PC-3 (cell line): ENCODE measurements at regions not wholly inside any gene's neighbourhood (a gene's known extent, or its start where the extent isn't known, plus 50 kb on each side); places are given as distances from the start of the nearest gene placed in this dataset.

Experiments
- ATAC-seq: fragments of 200-7000 bp; cut with Tn5 transposase; 2 replicates; pipeline ENCODE4 v1.9.1; 2020; ENCODE audit warnings: mild to moderate bottlenecking, moderate library complexity
- BruUV-seq: library from RNA; stranded (reverse); fragments of 400-500 nt; replicated peaks from 2 replicates; lab custom pipeline; 2021; lab: Mats Ljungman, UMichigan
- CTCF ChIA-PET: fragments of 300-600 bp; sonication (Branson Sonifier 250); formaldehyde crosslinking; loops from one replicate; lab custom pipeline; 2022; ENCODE audit warnings: antibody characterized with exemption; lab: Charles Lee
- POLR2A ChIA-PET: fragments of 300-600 bp; sonication (Branson Sonifier 250); formaldehyde crosslinking; loops from one replicate; lab custom pipeline; 2022; ENCODE audit warnings: antibody characterized with exemption; ENCODE audit not compliant: unreplicated experiment; lab: Charles Lee
- DNase-seq: peaks from one replicate; pipeline ENCODE4 v3.0.0-alpha.2; 2015
- H2AFZ ChIP-seq: fragments of 300-600 bp; sonication (generic); 2 replicates; pipeline ENCODE4 v1.6.0; 2016; ENCODE audit warnings: antibody characterized with exemption, low read length
- H3F3A ChIP-seq: fragments of 300-600 bp; sonication (generic); one replicate; pipeline ENCODE4 v1.6.0; 2017; ENCODE audit warnings: antibody characterized with exemption, low read length, control low read depth, mild to moderate bottlenecking; ENCODE audit not compliant: unreplicated experiment
- H3K27ac ChIP-seq: fragments of 300-600 bp; sonication (generic); 2 replicates; pipeline ENCODE4 v1.5.1; 2016; ENCODE audit warnings: mild to moderate bottlenecking, low read length
- H3K27me3 ChIP-seq: fragments of 300-600 bp; sonication (generic); 2 replicates; pipeline ENCODE4 v1.6.1; 2016; ENCODE audit warnings: low read length, mixed read lengths
- H3K36me3 ChIP-seq: fragments of 300-600 bp; sonication (generic); 2 replicates; pipeline ENCODE4 v1.6.1; 2016; ENCODE audit warnings: low read depth, mixed run types, low read length, mixed read lengths
- H3K4me1 ChIP-seq: fragments of 300-600 bp; sonication (generic); 2 replicates; pipeline ENCODE4 v1.5.1; 2016; ENCODE audit warnings: low read length; ENCODE audit not compliant: insufficient read depth
- H3K4me2 ChIP-seq: fragments of 300-600 bp; sonication (generic); 2 replicates; pipeline ENCODE4 v1.6.0; 2016; ENCODE audit warnings: low read length
- H3K4me3 ChIP-seq: fragments of 300-600 bp; sonication (generic); 2 replicates; pipeline ENCODE4 v1.5.1; 2016; ENCODE audit warnings: mild to moderate bottlenecking, low read length, mixed read lengths
- H3K79me2 ChIP-seq: fragments of 300-600 bp; sonication (generic); 2 replicates; pipeline ENCODE4 v1.6.1; 2017; ENCODE audit warnings: low read length, mixed read lengths
- H3K9ac ChIP-seq: fragments of 300-600 bp; sonication (generic); 2 replicates; pipeline ENCODE4 v1.6.0; 2016; ENCODE audit warnings: mild to moderate bottlenecking, low read length
- H3K9me2 ChIP-seq: fragments of 300-600 bp; sonication (generic); replicated peaks from 2 replicates; pipeline ENCODE4 v1.6.1; 2016; ENCODE audit warnings: mixed run types, low read length, mixed read lengths
- H3K9me3 ChIP-seq: fragments of 300-600 bp; sonication (generic); 2 replicates; pipeline ENCODE4 v1.6.1; 2016; ENCODE audit warnings: low read length, mixed read lengths
- H4K20me1 ChIP-seq: fragments of 300-600 bp; sonication (generic); 2 replicates; pipeline ENCODE4 v1.6.1; 2016; ENCODE audit warnings: low read length, mixed read lengths
- CTCF ChIP-seq: fragments of 300-600 bp; sonication (generic); conservative IDR thresholded peaks from 2 replicates; pipeline ENCODE4 v1.5.1; 2017; ENCODE audit warnings: antibody characterized with exemption, low read depth, mild to moderate bottlenecking, low read length
- EZH2 ChIP-seq: fragments of 300-600 bp; sonication (generic); IDR thresholded peaks from one replicate; pipeline ENCODE4 v1.6.1; 2017; ENCODE audit warnings: antibody characterized with exemption, mild to moderate bottlenecking, low read length; ENCODE audit not compliant: unreplicated experiment
- EZH2phosphoT487 ChIP-seq: fragments of 300-600 bp; sonication (generic); IDR thresholded peaks from 2 replicates; pipeline ENCODE4 v1.6.1; 2018; ENCODE audit warnings: mild to moderate bottlenecking, antibody characterized with exemption, low read length, borderline replicate concordance
- intact Hi-C: fragments of 100-400 bp; cut with micrococcal nuclease; formaldehyde crosslinking; loops from 2 replicates; pipeline ENCODE4 v1.9.0; 2023

DNA sequence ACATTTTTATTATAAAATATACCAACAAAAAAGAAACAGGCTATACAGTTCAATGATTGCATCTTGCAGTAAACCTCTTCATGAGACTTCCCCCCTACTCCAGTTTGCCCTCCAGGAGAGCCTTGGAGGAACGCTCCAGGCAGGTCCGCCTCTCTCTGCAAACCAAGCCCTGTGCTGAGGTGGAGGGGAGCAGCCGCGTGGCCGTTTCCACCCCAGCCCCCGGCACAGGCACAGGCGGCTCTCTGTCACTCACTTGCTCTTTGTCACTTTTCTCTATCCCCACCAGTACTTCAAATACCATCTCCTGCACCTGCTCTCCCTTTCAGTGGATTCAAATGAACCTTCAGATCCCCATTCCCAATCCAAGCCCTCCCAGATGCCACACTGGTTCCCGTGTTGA is 479.9 kb downstream of the OCA2 start:
- CTCF ChIA-PET: no interaction called here
- H3F3A ChIP-seq: no peaks in the 10 kb centered on the region
- ATAC-seq (no peak), DNase-seq (no peak)
- H2AFZ ChIP-seq: no peak overlapping the region
- intact Hi-C loops: no loop called here
- TF ChIP-seq EZH2: no peak
- TF ChIP-seq CTCF: no peak
- TF ChIP-seq EZH2phosphoT487: no peak
- H3K36me3 ChIP-seq: no peaks in the 10 kb centered on the region
- POLR2A ChIA-PET: no interaction called here
- H3K79me2 ChIP-seq: no peaks in the 10 kb centered on the region
- no peak overlapping the region for H3K4me3 ChIP-seq
- no peak overlapping the region for H3K9ac ChIP-seq
- H3K4me2 ChIP-seq: no peak overlapping the region
- BruUV-seq: no TSS peak
- no peaks in the 10 kb centered on the region for H3K9me2 ChIP-seq
- no peaks in the 10 kb centered on the region for H3K27me3 ChIP-seq
- no peaks in the 10 kb centered on the region for H3K4me1 ChIP-seq
- H4K20me1 ChIP-seq: no peaks in the 10 kb centered on the region
- peaks cover 13% of the 10 kb centered on the region; the same call in 1 of the 2 replicates for H3K9me3 ChIP-seq
- no peak overlapping the region for H3K27ac ChIP-seq

DNA sequence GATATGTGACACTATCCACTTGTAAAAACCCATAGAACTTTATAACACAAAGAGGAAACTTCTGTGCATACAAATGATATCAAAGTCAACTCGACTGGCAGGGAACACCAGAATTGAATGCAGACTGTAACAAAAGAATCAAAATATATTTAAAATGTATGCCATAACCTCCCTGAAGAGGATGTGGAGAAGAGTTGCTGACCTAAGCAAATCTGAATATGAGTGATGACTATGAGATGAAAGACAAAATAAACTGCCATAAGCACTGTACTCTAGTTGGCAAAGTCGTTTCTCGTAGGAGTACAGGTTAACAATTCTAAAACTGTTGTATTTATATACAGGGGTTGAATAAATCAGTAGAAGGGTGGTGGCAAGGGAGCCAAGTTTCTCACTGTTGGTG is 482.1 kb downstream of the OCA2 start:
- no peak for TF ChIP-seq EZH2phosphoT487
- Histone ChIP-seq H3K9me2 (no peaks in the 10 kb centered on the region), H3K4me1 (no peaks in the 10 kb centered on the region), H3K4me3 (no peak overlapping the region), H4K20me1 (no peaks in the 10 kb centered on the region), H3K79me2 (no peaks in the 10 kb centered on the region), H3K36me3 (no peaks in the 10 kb centered on the region), H3F3A (no peaks in the 10 kb centered on the region), H2AFZ (no peak overlapping the region), H3K27me3 (no peaks in the 10 kb centered on the region), H3K4me2 (no peak overlapping the region), H3K9ac (no peak overlapping the region), H3K9me3 (peaks cover 11% of the 10 kb centered on the region; the same call in 1 of the 2 replicates), H3K27ac (no peak overlapping the region)
- ATAC-seq (no peak), DNase-seq (no peak)
- intact Hi-C loops: no loop called here
- no TSS peak for BruUV-seq
- CTCF ChIA-PET: no interaction called here
- POLR2A ChIA-PET: no interaction called here

GRCh38 chr15:27608248-27608647 is 490.9 kb downstream of the OCA2 start:
- no peak overlapping the region for H3K4me3 ChIP-seq
- H3K27ac ChIP-seq: no peak overlapping the region
- H3K9me3 ChIP-seq: peaks cover 13% of the 10 kb centered on the region; the same call in 1 of the 2 replicates
- no peaks in the 10 kb centered on the region for H3K27me3 ChIP-seq
- H3K4me2 ChIP-seq: no peak overlapping the region
- ChIA-PET POLR2A (no interaction called here), CTCF (no interaction called here)
- H3K79me2 ChIP-seq: no peaks in the 10 kb centered on the region
- no peaks in the 10 kb centered on the region for H3K36me3 ChIP-seq
- no peaks in the 10 kb centered on the region for H3F3A ChIP-seq
- DNase-seq (no peak), ATAC-seq (no peak)
- TF ChIP-seq CTCF (no peak), EZH2 (no peak), EZH2phosphoT487 (no peak)
- no TSS peak for BruUV-seq
- no peaks in the 10 kb centered on the region for H4K20me1 ChIP-seq
- H2AFZ ChIP-seq: no peak overlapping the region
- no peaks in the 10 kb centered on the region for H3K4me1 ChIP-seq
- intact Hi-C loops: no loop called here
- no peak overlapping the region for H3K9ac ChIP-seq
- no peaks in the 10 kb centered on the region for H3K9me2 ChIP-seq
